ENCODE measurements at regions not wholly inside any gene's neighbourhood (a gene's known extent, or its start where the extent isn't known, plus 50 kb on each side); places are given as distances from the start of the nearest gene placed in this dataset.

- TF ChIP-seq POLR2A (IDR thresholded peaks at IDR 0.05; ENCODE audit: low read length) (no peak), GATA1 (IDR thresholded peaks at IDR 0.05; ENCODE audit: low read depth, low read length) (no peak)
These were observed 298.1 kb upstream of the TRPC5 start for GRCh38 chrX:112380541-112381278.

Data from erythroblast (primary cell).